H1 (cell line): ENCODE measurements at regions not wholly inside any gene's neighbourhood (a gene's known extent, or its start where the extent isn't known, plus 50 kb on each side); places are given as distances from the start of the nearest gene placed in this dataset.
A peak's percentile ranks its signal among the peaks of the same experiment; 100 is the strongest.

Source experiments
- ASH2L ChIP-seq: fragments of 200-600, 300-600 bp; sonication (generic); IDR thresholded peaks from one replicate; pipeline ENCODE4 v1.7.1; 2017; ENCODE audit warnings: low read length
- YY1 ChIP-seq: IDR thresholded peaks from 2 replicates; pipeline ENCODE4 v1.6.1; 2011; ENCODE audit warnings: low read depth, mild to moderate bottlenecking, low read length
- TF ChIP-seq, protein P1 (sequence below): fragments of 300-600 bp; sonication (generic); IDR thresholded peaks from 2 replicates; pipeline ENCODE4 v1.7.1; 2012; ENCODE audit warnings: low read length, moderate library complexity, mild to moderate bottlenecking, inconsistent platforms; ENCODE audit not compliant: insufficient replicate concordance

DNA sequence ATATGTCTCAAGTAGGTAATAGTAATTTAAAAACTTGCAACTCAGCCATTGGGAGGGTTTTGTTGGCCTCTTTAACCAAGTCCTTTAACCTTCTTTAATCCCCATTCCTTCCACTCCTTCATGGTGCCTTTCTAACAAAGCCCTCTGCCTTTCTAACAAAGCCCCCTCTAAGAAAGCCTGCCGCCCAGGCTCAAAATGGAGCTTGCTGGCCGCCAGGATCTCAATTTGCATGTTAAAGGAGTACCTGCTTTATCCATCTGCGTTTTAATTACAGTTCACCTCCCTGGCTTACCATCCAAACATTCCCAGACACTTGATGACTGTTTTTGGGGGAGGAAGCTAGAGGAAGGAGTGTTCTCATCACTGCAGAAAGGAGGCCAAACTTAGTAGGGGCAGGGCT is 183.4 kb downstream of the PTPN11 start (continued):
- TF ChIP-seq, protein P1, sequence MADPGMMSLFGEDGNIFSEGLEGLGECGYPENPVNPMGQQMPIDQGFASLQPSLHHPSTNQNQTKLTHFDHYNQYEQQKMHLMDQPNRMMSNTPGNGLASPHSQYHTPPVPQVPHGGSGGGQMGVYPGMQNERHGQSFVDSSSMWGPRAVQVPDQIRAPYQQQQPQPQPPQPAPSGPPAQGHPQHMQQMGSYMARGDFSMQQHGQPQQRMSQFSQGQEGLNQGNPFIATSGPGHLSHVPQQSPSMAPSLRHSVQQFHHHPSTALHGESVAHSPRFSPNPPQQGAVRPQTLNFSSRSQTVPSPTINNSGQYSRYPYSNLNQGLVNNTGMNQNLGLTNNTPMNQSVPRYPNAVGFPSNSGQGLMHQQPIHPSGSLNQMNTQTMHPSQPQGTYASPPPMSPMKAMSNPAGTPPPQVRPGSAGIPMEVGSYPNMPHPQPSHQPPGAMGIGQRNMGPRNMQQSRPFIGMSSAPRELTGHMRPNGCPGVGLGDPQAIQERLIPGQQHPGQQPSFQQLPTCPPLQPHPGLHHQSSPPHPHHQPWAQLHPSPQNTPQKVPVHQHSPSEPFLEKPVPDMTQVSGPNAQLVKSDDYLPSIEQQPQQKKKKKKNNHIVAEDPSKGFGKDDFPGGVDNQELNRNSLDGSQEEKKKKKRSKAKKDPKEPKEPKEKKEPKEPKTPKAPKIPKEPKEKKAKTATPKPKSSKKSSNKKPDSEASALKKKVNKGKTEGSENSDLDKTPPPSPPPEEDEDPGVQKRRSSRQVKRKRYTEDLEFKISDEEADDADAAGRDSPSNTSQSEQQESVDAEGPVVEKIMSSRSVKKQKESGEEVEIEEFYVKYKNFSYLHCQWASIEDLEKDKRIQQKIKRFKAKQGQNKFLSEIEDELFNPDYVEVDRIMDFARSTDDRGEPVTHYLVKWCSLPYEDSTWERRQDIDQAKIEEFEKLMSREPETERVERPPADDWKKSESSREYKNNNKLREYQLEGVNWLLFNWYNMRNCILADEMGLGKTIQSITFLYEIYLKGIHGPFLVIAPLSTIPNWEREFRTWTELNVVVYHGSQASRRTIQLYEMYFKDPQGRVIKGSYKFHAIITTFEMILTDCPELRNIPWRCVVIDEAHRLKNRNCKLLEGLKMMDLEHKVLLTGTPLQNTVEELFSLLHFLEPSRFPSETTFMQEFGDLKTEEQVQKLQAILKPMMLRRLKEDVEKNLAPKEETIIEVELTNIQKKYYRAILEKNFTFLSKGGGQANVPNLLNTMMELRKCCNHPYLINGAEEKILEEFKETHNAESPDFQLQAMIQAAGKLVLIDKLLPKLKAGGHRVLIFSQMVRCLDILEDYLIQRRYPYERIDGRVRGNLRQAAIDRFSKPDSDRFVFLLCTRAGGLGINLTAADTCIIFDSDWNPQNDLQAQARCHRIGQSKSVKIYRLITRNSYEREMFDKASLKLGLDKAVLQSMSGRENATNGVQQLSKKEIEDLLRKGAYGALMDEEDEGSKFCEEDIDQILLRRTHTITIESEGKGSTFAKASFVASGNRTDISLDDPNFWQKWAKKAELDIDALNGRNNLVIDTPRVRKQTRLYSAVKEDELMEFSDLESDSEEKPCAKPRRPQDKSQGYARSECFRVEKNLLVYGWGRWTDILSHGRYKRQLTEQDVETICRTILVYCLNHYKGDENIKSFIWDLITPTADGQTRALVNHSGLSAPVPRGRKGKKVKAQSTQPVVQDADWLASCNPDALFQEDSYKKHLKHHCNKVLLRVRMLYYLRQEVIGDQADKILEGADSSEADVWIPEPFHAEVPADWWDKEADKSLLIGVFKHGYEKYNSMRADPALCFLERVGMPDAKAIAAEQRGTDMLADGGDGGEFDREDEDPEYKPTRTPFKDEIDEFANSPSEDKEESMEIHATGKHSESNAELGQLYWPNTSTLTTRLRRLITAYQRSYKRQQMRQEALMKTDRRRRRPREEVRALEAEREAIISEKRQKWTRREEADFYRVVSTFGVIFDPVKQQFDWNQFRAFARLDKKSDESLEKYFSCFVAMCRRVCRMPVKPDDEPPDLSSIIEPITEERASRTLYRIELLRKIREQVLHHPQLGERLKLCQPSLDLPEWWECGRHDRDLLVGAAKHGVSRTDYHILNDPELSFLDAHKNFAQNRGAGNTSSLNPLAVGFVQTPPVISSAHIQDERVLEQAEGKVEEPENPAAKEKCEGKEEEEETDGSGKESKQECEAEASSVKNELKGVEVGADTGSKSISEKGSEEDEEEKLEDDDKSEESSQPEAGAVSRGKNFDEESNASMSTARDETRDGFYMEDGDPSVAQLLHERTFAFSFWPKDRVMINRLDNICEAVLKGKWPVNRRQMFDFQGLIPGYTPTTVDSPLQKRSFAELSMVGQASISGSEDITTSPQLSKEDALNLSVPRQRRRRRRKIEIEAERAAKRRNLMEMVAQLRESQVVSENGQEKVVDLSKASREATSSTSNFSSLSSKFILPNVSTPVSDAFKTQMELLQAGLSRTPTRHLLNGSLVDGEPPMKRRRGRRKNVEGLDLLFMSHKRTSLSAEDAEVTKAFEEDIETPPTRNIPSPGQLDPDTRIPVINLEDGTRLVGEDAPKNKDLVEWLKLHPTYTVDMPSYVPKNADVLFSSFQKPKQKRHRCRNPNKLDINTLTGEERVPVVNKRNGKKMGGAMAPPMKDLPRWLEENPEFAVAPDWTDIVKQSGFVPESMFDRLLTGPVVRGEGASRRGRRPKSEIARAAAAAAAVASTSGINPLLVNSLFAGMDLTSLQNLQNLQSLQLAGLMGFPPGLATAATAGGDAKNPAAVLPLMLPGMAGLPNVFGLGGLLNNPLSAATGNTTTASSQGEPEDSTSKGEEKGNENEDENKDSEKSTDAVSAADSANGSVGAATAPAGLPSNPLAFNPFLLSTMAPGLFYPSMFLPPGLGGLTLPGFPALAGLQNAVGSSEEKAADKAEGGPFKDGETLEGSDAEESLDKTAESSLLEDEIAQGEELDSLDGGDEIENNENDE, result peak; percentile 42
- TF ChIP-seq YY1 (peak; percentile 85), ASH2L (no peak)
